GM12892 (cell line): ENCODE measurements at regions not wholly inside any gene's neighbourhood (a gene's known extent, or its start where the extent isn't known, plus 50 kb on each side); places are given as distances from the start of the nearest gene placed in this dataset.

Experiments used
- POLR2A ChIP-seq: IDR thresholded peaks from 2 replicates; pipeline ENCODE4 v1.6.1; 2011; ENCODE audit warnings: low read depth, low read length, control low read depth
- POLR2AphosphoS5 ChIP-seq: IDR thresholded peaks from 2 replicates; pipeline ENCODE4 v1.6.1; 2011; ENCODE audit warnings: low read depth, low read length, control low read depth

- TF ChIP-seq POLR2AphosphoS5: no peak
- no peak for TF ChIP-seq POLR2A
Observed at GRCh38 chr5:57778501-57779091, 296.0 kb upstream of the ACTBL2 start.
